ENCODE measurements at regions not wholly inside any gene's neighbourhood (a gene's known extent, or its start where the extent isn't known, plus 50 kb on each side); places are given as distances from the start of the nearest gene placed in this dataset.
A peak's percentile ranks its signal among the peaks of the same experiment; 100 is the strongest.
"Not testable (repeated sequence)": the region's sequence is repeated elsewhere in the genome, so short reads cannot be mapped to it uniquely, and the experiment has no call there.

GRCh38 chr2:17252258-17252657, 266.0 kb downstream of the RAD51AP2 start:
- DNase-seq (ENCODE audit: low spot score) = no peak

DNA sequence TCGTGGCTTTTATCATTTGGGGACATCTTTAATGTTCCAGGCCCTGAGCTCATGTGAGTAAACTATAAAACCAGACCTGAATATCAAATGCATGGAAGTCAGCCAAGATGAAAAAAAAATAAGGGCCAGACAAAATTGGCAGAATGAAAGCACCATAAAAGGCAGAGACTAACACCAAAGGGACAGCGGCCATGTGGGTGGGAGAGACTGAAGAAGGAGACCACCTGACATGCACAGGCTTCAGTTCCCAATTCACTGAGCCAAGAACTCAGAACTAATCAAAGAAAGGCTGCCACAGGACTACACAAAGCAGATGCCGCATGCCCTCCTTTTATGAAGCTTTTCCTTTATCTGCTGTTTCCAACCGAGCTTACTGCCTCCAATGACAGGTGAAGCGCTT, 267.1 kb downstream of the RAD51AP2 start:
- no peak for DNase-seq (ENCODE audit: low spot score)

DNA sequence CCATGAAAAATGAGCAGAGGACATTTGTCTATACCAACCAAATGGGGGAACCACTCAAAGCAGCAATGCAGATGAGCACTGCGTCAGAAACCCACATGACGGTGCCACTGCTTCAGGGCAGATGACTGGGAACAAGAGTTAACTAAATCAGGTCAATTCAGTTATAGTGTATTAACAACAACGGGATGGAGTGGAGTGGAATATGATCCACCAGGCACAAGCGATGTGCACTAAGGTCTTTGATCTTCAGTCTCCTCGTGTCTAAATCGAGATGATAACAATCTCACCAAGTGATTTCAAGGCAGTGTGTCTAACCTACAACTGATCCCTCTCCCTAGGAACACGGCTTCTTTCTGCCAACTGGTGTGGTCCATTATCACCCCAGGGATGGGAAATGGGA, 269.0 kb downstream of the RAD51AP2 start:
- no peak for DNase-seq (ENCODE audit: low spot score)

GRCh38 chr2:17245906-17246305, 272.3 kb downstream of the RAD51AP2 start:
- DNase-seq (ENCODE audit: low spot score) = no peak

DNA sequence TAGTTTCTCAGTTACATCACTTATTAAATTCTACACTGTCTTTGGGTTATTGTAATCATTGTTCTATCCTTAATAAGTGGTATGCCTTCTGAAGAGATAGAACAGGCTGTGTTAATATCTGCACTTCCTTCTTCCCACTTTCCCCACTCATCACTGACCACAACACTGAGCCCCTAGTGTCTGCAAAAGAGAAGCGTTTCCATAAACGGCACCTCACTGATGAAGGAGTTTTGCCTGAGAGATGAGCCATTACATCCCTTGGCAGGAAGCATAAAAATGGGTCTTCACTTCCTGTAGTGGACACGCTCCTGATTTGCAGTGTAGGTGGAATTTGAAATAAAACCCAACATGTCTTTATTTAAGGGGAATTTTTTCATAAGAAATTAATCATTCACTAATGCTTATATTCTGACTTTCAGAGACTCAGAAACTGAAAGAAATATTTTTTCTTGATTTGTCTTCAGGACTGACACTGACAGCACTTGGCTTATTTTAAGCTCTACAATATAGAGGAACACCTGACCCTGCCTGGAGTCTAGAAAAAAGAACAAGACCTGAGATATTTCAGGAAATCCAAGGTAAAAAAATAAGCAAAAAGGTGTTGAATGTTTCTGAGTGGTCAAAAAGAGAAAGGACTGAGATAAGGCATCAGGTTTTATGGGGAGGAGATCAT, 275.3 kb downstream of the RAD51AP2 start:
- no peak for DNase-seq (ENCODE audit: low spot score)

- no peak for DNase-seq (ENCODE audit: low spot score)
Measured at GRCh38 chr2:17239550-17239949, 278.7 kb downstream of the RAD51AP2 start.

- no peak for DNase-seq (ENCODE audit: low spot score)
Measured at GRCh38 chr2:17235167-17235566, 283.1 kb downstream of the RAD51AP2 start.

DNA sequence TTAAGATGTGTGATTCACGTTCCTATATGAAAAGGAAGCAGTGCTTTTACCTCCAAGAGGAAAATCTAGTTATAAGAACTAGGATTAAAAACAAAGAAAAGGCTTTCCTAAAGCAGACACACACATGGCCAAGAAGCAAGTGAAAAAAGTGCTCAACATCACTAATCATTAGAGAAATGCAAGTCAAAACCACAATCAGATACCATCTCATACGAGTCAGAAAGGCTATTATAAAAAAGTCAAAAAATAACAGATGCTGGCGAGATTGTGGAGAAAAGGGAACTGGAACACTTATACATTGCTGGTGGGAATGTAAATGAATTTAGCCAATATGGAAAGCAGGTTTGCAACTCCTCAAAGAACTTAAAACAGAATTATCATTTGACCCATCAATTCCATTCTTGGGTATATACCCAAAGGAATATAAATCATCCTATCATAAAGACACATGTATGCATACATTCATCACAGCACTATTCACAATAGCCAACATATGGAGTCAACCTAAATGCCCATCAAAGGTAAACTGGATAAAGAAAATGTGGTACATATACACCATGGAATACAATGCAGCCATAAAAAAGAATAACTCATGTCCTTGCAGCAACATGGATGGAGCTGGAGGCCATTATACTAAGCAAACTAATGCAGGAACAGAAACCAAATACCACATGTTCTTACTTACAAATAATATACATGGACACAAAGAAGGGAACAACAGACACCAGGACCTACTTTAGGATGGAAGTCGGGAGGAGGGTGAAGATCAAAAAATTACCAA, 285.3 kb downstream of the RAD51AP2 start:
- no peak for DNase-seq (ENCODE audit: low spot score)

- DNase-seq (ENCODE audit: low spot score) = no peak
Measured at GRCh38 chr2:17231394-17231965, 286.8 kb downstream of the RAD51AP2 start.

DNA sequence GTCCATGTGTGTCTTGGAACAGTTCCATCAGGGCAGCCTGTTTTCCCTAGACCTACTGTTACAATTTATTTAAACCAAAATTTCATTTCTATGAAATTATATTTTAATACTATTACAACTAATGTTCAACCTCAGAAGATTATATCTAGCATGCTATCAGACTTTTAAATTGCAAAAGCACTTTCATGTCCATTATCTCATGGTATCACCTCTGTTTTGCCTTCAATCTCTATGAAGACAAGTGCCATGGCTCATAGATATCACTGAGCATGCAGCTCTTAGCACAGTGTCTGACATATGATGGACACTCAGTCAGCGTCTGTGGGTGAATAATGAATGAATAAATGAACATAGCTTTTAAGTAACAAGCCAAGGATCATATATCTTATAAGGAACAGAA, 288.8 kb downstream of the RAD51AP2 start:
- no peak for DNase-seq (ENCODE audit: low spot score)

- no peak for DNase-seq (ENCODE audit: low spot score)
Measured at GRCh38 chr2:17228461-17228860, 289.8 kb downstream of the RAD51AP2 start.

DNA sequence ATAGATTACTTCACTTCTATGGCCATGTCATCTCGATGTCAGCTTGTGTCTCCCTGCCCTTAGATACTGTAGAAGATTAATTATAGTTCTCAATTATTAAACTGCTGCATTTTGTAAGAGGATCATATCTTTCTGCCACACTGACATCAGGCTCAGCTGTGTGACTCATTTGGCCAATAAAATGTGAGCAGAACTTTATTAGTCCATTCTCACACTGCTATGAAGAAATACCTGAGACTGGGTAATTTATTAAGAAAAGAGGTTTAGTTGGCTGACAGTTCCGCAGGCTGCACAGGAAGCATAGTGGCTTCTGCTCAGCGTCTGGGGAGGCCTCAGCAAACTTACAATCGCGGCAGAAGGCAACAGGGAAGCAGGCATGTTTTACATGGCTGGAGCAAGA, 290.4 kb downstream of the RAD51AP2 start:
- DNase-seq (ENCODE audit: low spot score) = no peak

DNA sequence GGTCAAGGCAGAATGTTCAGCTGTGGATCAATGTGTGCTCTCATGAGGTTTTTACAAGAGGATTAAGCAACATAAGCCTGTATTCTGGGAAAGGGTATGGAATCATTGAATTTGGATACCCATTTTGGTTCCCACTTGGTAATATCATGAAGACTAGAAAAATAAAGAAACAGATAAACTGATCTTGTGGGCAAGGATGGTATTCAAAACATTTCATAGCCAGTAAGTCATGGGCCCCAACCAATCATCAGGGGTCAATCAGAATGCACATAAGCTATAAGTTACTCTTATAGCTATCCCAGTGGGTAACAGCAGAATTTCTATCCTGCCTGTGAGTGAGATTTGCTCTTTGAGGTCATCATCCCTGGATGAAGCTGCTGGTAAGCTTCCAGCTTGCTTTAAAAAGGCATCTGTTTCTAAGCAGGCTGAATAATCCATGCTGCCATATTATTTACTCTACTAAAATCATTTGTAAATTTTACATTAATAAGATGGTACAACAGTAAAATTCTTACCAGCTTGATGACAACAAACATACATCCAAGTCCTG, 291.2 kb downstream of the RAD51AP2 start:
- DNase-seq (ENCODE audit: low spot score) = no peak

- no peak for DNase-seq (ENCODE audit: low spot score)
Measured at GRCh38 chr2:17223211-17223610, 295.0 kb downstream of the RAD51AP2 start.

GRCh38 chr2:17208511-17208910, 309.7 kb downstream of the RAD51AP2 start:
- DNase-seq (ENCODE audit: low spot score) = no peak

GRCh38 chr2:17206771-17207170, 311.5 kb downstream of the RAD51AP2 start:
- no peak for DNase-seq (ENCODE audit: low spot score)

DNA sequence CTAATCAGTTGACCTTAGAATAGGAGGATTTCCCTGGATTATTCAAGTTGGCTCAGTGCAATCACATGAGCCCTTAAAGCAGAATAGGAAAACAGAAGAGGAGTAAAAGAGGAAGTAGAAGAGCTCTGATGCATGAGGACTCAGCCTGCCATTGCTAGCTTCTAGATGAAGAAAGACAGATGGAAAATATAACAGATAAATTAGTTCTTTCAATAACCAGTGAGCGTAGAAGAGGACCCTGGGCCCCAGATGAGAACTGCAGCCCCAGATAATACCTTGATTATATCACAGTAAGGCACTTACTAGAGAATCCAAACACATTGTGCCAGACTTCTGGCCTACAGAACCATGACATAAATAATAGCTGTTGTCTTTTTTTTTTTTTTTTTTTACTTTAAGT, 314.0 kb downstream of the RAD51AP2 start:
- DNase-seq (ENCODE audit: low spot score) = not testable (repeated sequence)

GRCh38 chr2:17202628-17203027, 315.6 kb downstream of the RAD51AP2 start:
- peak; percentile 10 for DNase-seq (ENCODE audit: low spot score)

DNA sequence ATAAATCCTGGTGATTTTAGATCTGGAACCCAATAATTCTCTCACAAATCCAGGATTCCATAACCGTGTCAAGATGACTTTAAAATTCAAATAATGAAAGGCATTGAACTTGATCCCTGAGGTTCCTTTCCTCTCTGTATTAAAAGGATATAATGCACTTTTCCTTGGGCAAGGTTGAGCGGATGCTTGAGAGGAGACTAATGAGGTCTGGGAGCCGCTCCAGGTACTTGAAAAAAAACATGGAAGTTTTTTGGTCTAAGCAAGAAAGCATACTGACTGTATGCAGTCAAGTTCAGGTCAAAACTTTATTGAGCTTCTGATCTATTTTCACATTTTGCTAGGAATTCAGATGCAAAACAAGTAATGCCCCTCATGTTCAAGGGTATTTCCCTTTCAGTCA, 318.5 kb downstream of the RAD51AP2 start:
- no peak for DNase-seq (ENCODE audit: low spot score)

DNA sequence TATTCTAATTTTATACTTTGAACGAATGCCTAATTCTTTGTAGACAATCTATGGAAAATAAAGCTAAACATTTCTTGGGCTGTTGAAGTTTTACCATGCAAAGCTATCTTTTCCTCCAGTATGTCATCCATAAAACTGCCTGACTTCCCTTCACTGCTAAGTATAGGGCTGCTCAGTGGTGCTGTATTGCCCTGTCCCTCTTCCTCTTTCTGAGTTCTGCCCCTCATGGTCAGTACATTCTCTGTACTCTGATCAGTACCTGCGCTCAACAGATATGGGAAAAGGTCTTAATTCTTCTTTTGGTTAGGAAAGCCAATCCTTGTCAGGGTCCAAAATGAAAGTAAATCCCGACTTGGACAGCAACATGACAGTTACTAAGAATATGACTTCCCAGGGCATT, 321.9 kb downstream of the RAD51AP2 start:
- no peak for DNase-seq (ENCODE audit: low spot score)

- no peak for DNase-seq (ENCODE audit: low spot score)
Measured at GRCh38 chr2:17195016-17195415, 323.2 kb downstream of the RAD51AP2 start.

DNA sequence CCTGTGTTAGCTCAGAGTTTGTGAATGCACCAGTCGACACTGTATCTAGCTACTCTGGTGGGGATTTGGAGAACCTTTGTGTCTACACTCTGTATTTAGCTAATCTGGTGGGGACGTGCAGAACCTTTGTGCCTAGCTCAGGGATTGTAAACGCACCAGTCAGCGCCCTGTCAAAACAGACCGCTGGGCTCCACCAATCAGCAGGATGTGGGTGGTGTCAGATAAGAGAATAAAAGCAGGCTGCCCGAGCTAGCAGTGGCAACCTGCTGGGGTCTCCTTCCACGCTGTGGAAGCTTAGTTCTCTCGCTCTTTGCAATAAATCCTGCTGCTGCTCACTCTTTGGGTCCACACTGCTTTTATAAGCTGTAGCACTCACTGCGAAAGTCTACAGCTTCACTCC, 324.2 kb downstream of the RAD51AP2 start:
- DNase-seq (ENCODE audit: low spot score) = no peak

- not testable (repeated sequence) for DNase-seq (ENCODE audit: low spot score)
Measured at GRCh38 chr2:17193433-17193890, 324.8 kb downstream of the RAD51AP2 start.
